ENCODE measurements at regions not wholly inside any gene's neighbourhood (a gene's known extent, or its start where the extent isn't known, plus 50 kb on each side); places are given as distances from the start of the nearest gene placed in this dataset.

- H3K27me3 ChIP-seq (replicated peaks in 1 of 2; ENCODE audit: control insufficient read depth in 2 of 2, insufficient read depth in 2 of 2, low read length in 1 of 2), result no peaks in the 10 kb centered on the region
- ChIA-PET CTCF (no interaction called here), RAD21 (ENCODE audit: unreplicated experiment) (no interaction called here), SMC1A (ENCODE audit: uncharacterized antibody, unreplicated experiment) (no interaction called here), POLR2A (no interaction called here)
- no peak overlapping the region for H3K9ac ChIP-seq (ENCODE audit: control insufficient read depth, insufficient read depth, low read length)
- no peak for ATAC-seq
- BruUV-seq (replicated peaks), result no TSS peak
- DNase-seq (ENCODE audit: low read depth, low spot score), result no peak
- no peak for FAIRE-seq
- no peaks in the 10 kb centered on the region for H3K4me1 ChIP-seq (ENCODE audit: control insufficient read depth, insufficient read depth, low read length)
- no peak overlapping the region for H3K4me2 ChIP-seq (ENCODE audit: control insufficient read depth, insufficient read depth)
- no peak overlapping the region for H2AFZ ChIP-seq (ENCODE audit: control insufficient read depth, low read depth, low read length)
- TF ChIP-seq SUPT20H (IDR thresholded peaks at IDR 0.05; ENCODE audit: borderline replicate concordance, control insufficient read depth, low read depth, low read length), result no peak
- no peak for TF ChIP-seq STAT1 (conservative IDR thresholded peaks at IDR 0.05)
- no peak for TF ChIP-seq KDM1A (IDR thresholded peaks at IDR 0.05; ENCODE audit: borderline replicate concordance)
- TF ChIP-seq ETV6 (conservative IDR thresholded peaks at IDR 0.05 in 1 of 2, IDR thresholded peaks at IDR 0.05 in 1 of 2; ENCODE audit: borderline replicate concordance in 1 of 2, low read depth in 1 of 2), result no peak
- no peak for TF ChIP-seq POLR2AphosphoS2 (IDR thresholded peaks at IDR 0.05; ENCODE audit: low read depth, low read length)
- TF ChIP-seq ZNF687 (IDR thresholded peaks at IDR 0.05), result no peak
- TF ChIP-seq RAD21 (IDR thresholded peaks at IDR 0.05; ENCODE audit: insufficient read depth, low read depth, low read length), result no peak
- no peak for TF ChIP-seq EED (IDR thresholded peaks at IDR 0.05; ENCODE audit: low read depth)
- no peak for TF ChIP-seq ESRRA (IDR thresholded peaks at IDR 0.05; ENCODE audit: low read length)
- peaks cover 2% of the 10 kb centered on the region; the same call in 1 of the 3 replicates for H3K9me3 ChIP-seq (replicated peaks; ENCODE audit: control insufficient read depth, insufficient read depth, low read length)
- H3K27ac ChIP-seq (ENCODE audit: control insufficient read depth, insufficient read depth), result no peak overlapping the region
- no peak overlapping the region for H3K4me3 ChIP-seq
- intact Hi-C loops (cut with micrococcal nuclease; ENCODE audit: unreplicated experiment) (no loop called here), in situ Hi-C loops (cut with MboI) (loop anchor here (25.0 kb wide), 1 partner anchor 105 kb away; no protein-coding TSS in a partner anchor)
- H4K20me1 ChIP-seq (ENCODE audit: control insufficient read depth, insufficient read depth), result no peaks in the 10 kb centered on the region
- no peaks in the 10 kb centered on the region for H3K36me3 ChIP-seq (ENCODE audit: control insufficient read depth in 2 of 2, insufficient read depth in 2 of 2, low read length in 1 of 2)
- H3K79me2 ChIP-seq (ENCODE audit: control insufficient read depth, insufficient read depth, low read length), result no peaks in the 10 kb centered on the region
- 40% methylated on average over 14 of the region's 14 CpGs for WGBS (ENCODE audit: insufficient coverage, insufficient replicate concordance, low lambda C conversion rate, missing lambda C conversion rate)
Observed at GRCh38 chr12:34392741-34393085, 370.4 kb downstream of the ALG10 start.
